ENCODE measurements at regions not wholly inside any gene's neighbourhood (a gene's known extent, or its start where the extent isn't known, plus 50 kb on each side); places are given as distances from the start of the nearest gene placed in this dataset.

- Histone ChIP-seq H3K4me3 (ENCODE audit: extremely low read depth, insufficient read depth, low read length, poor library complexity, severe bottlenecking) (no peak overlapping the region), H3K4me1 (ENCODE audit: control insufficient read depth, insufficient read depth, low read length, poor library complexity, severe bottlenecking) (no peaks in the 10 kb centered on the region), H3K36me3 (ENCODE audit: control insufficient read depth, insufficient read depth, low read length) (no peaks in the 10 kb centered on the region), H3K27ac (ENCODE audit: low read depth, low read length, severe bottlenecking) (no peak overlapping the region), H3K9me3 (ENCODE audit: control insufficient read depth, low read length) (no peaks in the 10 kb centered on the region)
- WGBS, 2 experiments (ENCODE audit: insufficient coverage in 2 of 2): 92 to 95% methylated on average over 4 to 5 of the region's 7 CpGs
These were observed 52.9 kb upstream of the IRX1 start for GRCh38 chr5:3542769-3543168.

DNA sequence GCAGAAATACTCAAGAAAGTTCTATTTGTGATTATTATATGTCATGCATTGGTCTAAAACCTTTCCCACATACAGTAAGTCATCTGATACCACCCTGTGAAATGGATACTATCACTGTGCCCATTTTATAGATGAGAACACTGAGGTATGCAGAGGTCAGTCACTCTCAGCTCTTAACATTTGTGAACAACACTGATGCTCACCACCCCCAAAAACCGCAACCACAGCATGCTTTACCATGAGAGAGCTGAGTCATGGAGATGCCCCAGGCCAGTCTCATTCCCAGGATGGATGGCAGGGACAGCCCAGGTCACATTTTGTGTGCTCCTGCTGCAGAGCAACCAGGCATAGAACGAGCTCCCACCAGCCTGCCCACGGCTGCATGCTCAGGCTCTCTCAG is 53.5 kb upstream of the IRX1 start:
- Histone ChIP-seq H3K27ac (ENCODE audit: low read depth, low read length, severe bottlenecking) (no peak overlapping the region), H3K36me3 (ENCODE audit: control insufficient read depth, insufficient read depth, low read length) (no peaks in the 10 kb centered on the region), H3K4me3 (ENCODE audit: extremely low read depth, insufficient read depth, low read length, poor library complexity, severe bottlenecking) (no peak overlapping the region), H3K9me3 (ENCODE audit: control insufficient read depth, low read length) (no peaks in the 10 kb centered on the region), H3K4me1 (ENCODE audit: control insufficient read depth, insufficient read depth, low read length, poor library complexity, severe bottlenecking) (no peaks in the 10 kb centered on the region)
- 63 to 96% methylated on average over 1 to 3 of the region's 3 CpGs for WGBS, 2 experiments (ENCODE audit: insufficient coverage in 2 of 2)

DNA sequence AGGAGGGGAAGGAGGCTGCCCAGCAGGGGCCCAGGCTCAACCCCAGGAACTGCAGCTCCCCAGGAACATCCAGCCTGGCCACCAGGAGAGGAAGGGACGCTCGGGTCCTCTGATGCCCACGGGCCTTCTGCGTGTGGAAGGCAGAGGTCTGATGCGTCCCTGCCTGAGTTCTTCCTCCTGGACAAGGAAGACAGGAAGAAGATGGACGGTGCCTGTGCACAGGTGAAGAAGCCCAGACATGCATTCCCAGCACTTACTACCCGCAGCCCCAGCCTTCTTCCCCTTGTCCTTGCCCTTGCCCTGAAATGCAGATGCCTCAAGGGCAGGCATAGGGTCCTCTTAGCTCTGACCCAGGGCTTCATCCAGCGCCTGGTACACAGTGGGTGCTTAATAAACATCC is 56.7 kb upstream of the IRX1 start:
- no peak overlapping the region for H3K27ac ChIP-seq (ENCODE audit: low read depth, low read length, severe bottlenecking)
- no peak overlapping the region for H3K4me3 ChIP-seq (ENCODE audit: extremely low read depth, insufficient read depth, low read length, poor library complexity, severe bottlenecking)
- H3K4me1 ChIP-seq (ENCODE audit: control insufficient read depth, insufficient read depth, low read length, poor library complexity, severe bottlenecking): no peaks in the 10 kb centered on the region
- WGBS, 2 experiments (ENCODE audit: insufficient coverage in 2 of 2): 91% methylated on average over 8 of the region's 8 CpGs
- no peaks in the 10 kb centered on the region for H3K9me3 ChIP-seq (ENCODE audit: control insufficient read depth, low read length)
- no peaks in the 10 kb centered on the region for H3K36me3 ChIP-seq (ENCODE audit: control insufficient read depth, insufficient read depth, low read length)

DNA sequence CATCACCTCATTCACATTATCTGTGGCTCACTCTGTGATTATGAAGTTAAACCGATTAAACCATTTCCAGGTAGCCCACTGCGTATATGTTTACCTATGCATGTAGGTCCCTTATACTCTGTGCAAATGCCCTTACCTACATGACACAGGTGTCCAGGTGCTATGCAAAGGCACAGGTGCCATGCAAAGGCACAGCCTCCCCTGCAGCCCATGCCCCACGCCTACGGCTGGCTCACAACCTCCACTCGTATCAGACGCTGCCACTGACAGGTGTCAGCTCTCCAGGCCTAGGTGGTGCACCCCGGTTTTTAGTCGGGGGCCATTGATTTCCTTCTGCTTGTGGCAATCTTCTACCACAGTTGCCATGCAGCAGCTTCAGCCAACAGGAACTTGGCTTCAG is 57.7 kb upstream of the IRX1 start:
- Histone ChIP-seq H3K36me3 (ENCODE audit: control insufficient read depth, insufficient read depth, low read length) (no peaks in the 10 kb centered on the region), H3K27ac (ENCODE audit: low read depth, low read length, severe bottlenecking) (no peak overlapping the region), H3K4me3 (ENCODE audit: extremely low read depth, insufficient read depth, low read length, poor library complexity, severe bottlenecking) (no peak overlapping the region), H3K9me3 (ENCODE audit: control insufficient read depth, low read length) (no peaks in the 10 kb centered on the region), H3K4me1 (ENCODE audit: control insufficient read depth, insufficient read depth, low read length, poor library complexity, severe bottlenecking) (no peaks in the 10 kb centered on the region)
- 76 to 100% methylated on average over 7 to 8 of the region's 8 CpGs for WGBS, 2 experiments (ENCODE audit: insufficient coverage in 2 of 2)

GRCh38 chr5:3535414-3536211 is 60.0 kb upstream of the IRX1 start:
- H3K9me3 ChIP-seq (ENCODE audit: control insufficient read depth, low read length): no peaks in the 10 kb centered on the region
- no peaks in the 10 kb centered on the region for H3K36me3 ChIP-seq (ENCODE audit: control insufficient read depth, insufficient read depth, low read length)
- no peak overlapping the region for H3K4me3 ChIP-seq (ENCODE audit: extremely low read depth, insufficient read depth, low read length, poor library complexity, severe bottlenecking)
- no peak overlapping the region for H3K27ac ChIP-seq (ENCODE audit: low read depth, low read length, severe bottlenecking)
- H3K4me1 ChIP-seq (ENCODE audit: control insufficient read depth, insufficient read depth, low read length, poor library complexity, severe bottlenecking): no peaks in the 10 kb centered on the region
- 94 to 95% methylated on average over 56 to 60 of the region's 60 CpGs for WGBS, 2 experiments (ENCODE audit: insufficient coverage in 2 of 2)

DNA sequence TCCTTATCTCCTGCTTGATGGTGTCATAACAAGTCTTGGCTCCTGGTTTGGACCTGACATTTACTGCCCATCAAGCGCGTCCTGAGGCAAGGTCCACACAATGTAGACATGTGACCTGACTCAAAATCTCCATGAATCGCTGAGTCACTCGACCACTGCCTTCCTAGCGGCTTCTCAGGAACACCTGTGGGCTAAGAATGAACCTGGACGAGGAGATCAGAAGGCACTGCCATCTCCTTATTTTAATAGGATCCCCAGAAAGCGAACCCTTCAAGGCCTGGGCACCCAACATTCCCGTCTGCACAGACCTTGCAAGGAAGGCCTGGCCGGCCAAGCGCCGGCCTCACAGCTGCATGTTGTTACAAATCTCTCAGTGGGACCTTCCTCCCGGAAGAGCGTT is 60.6 kb upstream of the IRX1 start:
- 91 to 96% methylated on average over 12 to 13 of the region's 13 CpGs for WGBS, 2 experiments (ENCODE audit: insufficient coverage in 2 of 2)
- H3K27ac ChIP-seq (ENCODE audit: low read depth, low read length, severe bottlenecking): no peak overlapping the region

DNA sequence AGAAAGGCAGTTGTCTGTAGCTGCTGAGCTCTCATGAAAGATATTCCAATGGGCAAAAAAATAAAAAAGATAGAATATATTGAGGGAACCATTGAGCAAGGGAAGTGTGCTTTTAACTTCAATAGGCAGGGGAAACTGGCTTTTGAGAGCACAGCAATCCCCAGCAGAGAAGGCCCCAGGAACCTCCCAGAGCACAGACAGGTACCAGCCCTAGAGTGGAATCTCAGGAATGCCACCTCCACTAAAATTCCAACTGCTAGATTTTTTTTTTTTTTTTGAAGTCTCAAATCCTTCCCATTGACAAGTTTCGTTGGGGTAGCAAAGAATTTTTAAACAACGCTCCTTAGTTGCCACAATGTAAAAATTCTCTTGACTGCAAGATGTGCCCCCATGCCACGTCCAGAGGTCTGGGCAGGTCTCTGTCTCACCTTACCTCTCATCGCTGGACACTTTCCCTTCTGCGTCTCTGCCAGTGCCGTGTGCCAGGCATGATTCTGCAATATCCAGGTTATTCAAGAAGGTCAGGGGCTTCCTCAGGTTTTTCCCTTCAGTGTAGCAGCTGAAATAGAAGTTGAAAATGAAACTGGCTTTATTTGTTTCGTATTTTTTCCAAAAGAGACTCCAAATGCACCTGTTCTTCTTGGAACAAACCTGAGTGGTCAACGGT is 64.2 kb upstream of the IRX1 start:
- Histone ChIP-seq H3K4me1 (ENCODE audit: control insufficient read depth, insufficient read depth, low read length, poor library complexity, severe bottlenecking) (no peaks in the 10 kb centered on the region), H3K4me3 (ENCODE audit: extremely low read depth, insufficient read depth, low read length, poor library complexity, severe bottlenecking) (no peak overlapping the region), H3K9me3 (ENCODE audit: control insufficient read depth, low read length) (no peaks in the 10 kb centered on the region), H3K27ac (ENCODE audit: low read depth, low read length, severe bottlenecking) (no peak overlapping the region), H3K36me3 (ENCODE audit: control insufficient read depth, insufficient read depth, low read length) (no peaks in the 10 kb centered on the region)
- WGBS, 2 experiments (ENCODE audit: insufficient coverage in 2 of 2): 53 to 63% methylated on average over 4 to 8 of the region's 8 CpGs

More for the DNA sequence above, 60.6 kb upstream of the IRX1 start:
- Histone ChIP-seq H3K9me3 (ENCODE audit: control insufficient read depth, low read length) (no peaks in the 10 kb centered on the region), H3K4me1 (ENCODE audit: control insufficient read depth, insufficient read depth, low read length, poor library complexity, severe bottlenecking) (no peaks in the 10 kb centered on the region), H3K4me3 (ENCODE audit: extremely low read depth, insufficient read depth, low read length, poor library complexity, severe bottlenecking) (no peak overlapping the region), H3K36me3 (ENCODE audit: control insufficient read depth, insufficient read depth, low read length) (no peaks in the 10 kb centered on the region)

GRCh38 chr5:3530251-3530650 is 65.4 kb upstream of the IRX1 start:
- WGBS, 2 experiments (ENCODE audit: insufficient coverage in 2 of 2): 78 to 86% methylated on average over 1 of the region's 2 CpGs
- Histone ChIP-seq H3K36me3 (ENCODE audit: control insufficient read depth, insufficient read depth, low read length) (no peaks in the 10 kb centered on the region), H3K27ac (ENCODE audit: low read depth, low read length, severe bottlenecking) (no peak overlapping the region), H3K4me1 (ENCODE audit: control insufficient read depth, insufficient read depth, low read length, poor library complexity, severe bottlenecking) (no peaks in the 10 kb centered on the region), H3K4me3 (ENCODE audit: extremely low read depth, insufficient read depth, low read length, poor library complexity, severe bottlenecking) (no peak overlapping the region), H3K9me3 (ENCODE audit: control insufficient read depth, low read length) (no peaks in the 10 kb centered on the region)

DNA sequence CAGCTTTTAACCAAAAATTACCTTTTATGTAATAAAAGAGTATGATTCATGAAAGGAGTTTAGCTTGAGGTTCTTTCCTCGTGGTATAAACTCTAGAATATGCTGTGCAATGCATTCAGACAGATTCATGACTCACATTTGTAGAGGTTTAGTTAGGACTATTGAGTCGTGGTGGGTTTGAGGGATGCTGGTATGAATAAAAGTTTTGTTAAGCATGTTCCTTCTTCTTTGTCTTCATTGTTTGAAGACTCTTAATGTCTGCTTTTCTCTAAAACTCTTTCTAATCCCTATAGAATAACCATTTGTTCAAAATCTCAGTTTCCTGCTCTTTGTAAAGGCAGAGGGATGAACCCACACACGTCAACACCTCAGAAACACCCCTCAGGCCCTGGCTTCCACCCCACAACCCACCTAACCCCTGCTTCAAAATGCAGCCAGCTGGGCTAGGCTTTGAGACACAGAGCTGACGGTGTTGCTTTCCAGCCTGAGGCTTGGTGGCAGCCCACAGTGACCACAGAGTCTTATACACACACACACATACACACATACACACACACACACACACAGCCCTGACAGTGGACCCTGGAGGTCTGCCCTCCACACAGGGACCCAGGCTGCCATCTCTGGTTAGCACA is 69.0 kb upstream of the IRX1 start:
- H3K36me3 ChIP-seq (ENCODE audit: control insufficient read depth, insufficient read depth, low read length): no peaks in the 10 kb centered on the region
- WGBS, 2 experiments (ENCODE audit: insufficient coverage in 2 of 2): 85 to 91% methylated on average over 3 of the region's 4 CpGs
- H3K27ac ChIP-seq (ENCODE audit: low read depth, low read length, severe bottlenecking): no peak overlapping the region
- no peaks in the 10 kb centered on the region for H3K9me3 ChIP-seq (ENCODE audit: control insufficient read depth, low read length)
- no peak overlapping the region for H3K4me3 ChIP-seq (ENCODE audit: extremely low read depth, insufficient read depth, low read length, poor library complexity, severe bottlenecking)
- H3K4me1 ChIP-seq (ENCODE audit: control insufficient read depth, insufficient read depth, low read length, poor library complexity, severe bottlenecking): no peaks in the 10 kb centered on the region

GRCh38 chr5:3522491-3522890 is 73.1 kb upstream of the IRX1 start:
- Histone ChIP-seq H3K4me1 (ENCODE audit: control insufficient read depth, insufficient read depth, low read length, poor library complexity, severe bottlenecking) (no peaks in the 10 kb centered on the region), H3K4me3 (ENCODE audit: extremely low read depth, insufficient read depth, low read length, poor library complexity, severe bottlenecking) (no peak overlapping the region), H3K27ac (ENCODE audit: low read depth, low read length, severe bottlenecking) (no peak overlapping the region), H3K9me3 (ENCODE audit: control insufficient read depth, low read length) (no peaks in the 10 kb centered on the region), H3K36me3 (ENCODE audit: control insufficient read depth, insufficient read depth, low read length) (no peaks in the 10 kb centered on the region)
- WGBS, 2 experiments (ENCODE audit: insufficient coverage in 2 of 2): 95% methylated on average over 3 of the region's 3 CpGs

DNA sequence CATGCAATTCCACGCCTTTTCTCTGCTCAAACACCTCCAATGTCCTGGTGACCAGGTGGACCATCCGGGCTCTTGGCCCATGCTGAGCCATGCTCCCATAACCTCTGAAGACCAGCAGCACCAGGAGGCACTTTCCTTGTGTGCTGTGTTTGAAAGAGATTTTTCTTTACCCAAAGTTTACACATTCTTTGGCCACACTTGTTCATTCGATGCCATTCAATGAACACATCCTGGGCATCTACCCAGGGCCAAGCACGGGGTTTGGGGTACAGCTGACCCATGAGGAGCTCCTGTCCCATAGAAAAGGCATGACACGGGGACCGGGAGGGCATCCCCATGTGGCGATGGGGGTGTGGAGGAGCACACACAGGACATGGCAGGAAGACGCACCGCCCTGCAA is 77.1 kb upstream of the IRX1 start:
- no peaks in the 10 kb centered on the region for H3K4me1 ChIP-seq (ENCODE audit: control insufficient read depth, insufficient read depth, low read length, poor library complexity, severe bottlenecking)
- no peaks in the 10 kb centered on the region for H3K36me3 ChIP-seq (ENCODE audit: control insufficient read depth, insufficient read depth, low read length)

More for the DNA sequence above, 77.1 kb upstream of the IRX1 start:
- Histone ChIP-seq H3K27ac (ENCODE audit: low read depth, low read length, severe bottlenecking) (no peak overlapping the region), H3K4me3 (ENCODE audit: extremely low read depth, insufficient read depth, low read length, poor library complexity, severe bottlenecking) (no peak overlapping the region), H3K9me3 (ENCODE audit: control insufficient read depth, low read length) (no peaks in the 10 kb centered on the region)
- WGBS, 2 experiments (ENCODE audit: insufficient coverage in 2 of 2): 89 to 90% methylated on average over 2 to 4 of the region's 9 CpGs

All from mesodermal cell (in vitro differentiated cells).